ENCODE measurements at regions not wholly inside any gene's neighbourhood (a gene's known extent, or its start where the extent isn't known, plus 50 kb on each side); places are given as distances from the start of the nearest gene placed in this dataset.

GRCh38 chr21:32975811-32976431 lies 49.8 kb upstream of the OLIG2 start (continued):
- TF ChIP-seq, protein P1, sequence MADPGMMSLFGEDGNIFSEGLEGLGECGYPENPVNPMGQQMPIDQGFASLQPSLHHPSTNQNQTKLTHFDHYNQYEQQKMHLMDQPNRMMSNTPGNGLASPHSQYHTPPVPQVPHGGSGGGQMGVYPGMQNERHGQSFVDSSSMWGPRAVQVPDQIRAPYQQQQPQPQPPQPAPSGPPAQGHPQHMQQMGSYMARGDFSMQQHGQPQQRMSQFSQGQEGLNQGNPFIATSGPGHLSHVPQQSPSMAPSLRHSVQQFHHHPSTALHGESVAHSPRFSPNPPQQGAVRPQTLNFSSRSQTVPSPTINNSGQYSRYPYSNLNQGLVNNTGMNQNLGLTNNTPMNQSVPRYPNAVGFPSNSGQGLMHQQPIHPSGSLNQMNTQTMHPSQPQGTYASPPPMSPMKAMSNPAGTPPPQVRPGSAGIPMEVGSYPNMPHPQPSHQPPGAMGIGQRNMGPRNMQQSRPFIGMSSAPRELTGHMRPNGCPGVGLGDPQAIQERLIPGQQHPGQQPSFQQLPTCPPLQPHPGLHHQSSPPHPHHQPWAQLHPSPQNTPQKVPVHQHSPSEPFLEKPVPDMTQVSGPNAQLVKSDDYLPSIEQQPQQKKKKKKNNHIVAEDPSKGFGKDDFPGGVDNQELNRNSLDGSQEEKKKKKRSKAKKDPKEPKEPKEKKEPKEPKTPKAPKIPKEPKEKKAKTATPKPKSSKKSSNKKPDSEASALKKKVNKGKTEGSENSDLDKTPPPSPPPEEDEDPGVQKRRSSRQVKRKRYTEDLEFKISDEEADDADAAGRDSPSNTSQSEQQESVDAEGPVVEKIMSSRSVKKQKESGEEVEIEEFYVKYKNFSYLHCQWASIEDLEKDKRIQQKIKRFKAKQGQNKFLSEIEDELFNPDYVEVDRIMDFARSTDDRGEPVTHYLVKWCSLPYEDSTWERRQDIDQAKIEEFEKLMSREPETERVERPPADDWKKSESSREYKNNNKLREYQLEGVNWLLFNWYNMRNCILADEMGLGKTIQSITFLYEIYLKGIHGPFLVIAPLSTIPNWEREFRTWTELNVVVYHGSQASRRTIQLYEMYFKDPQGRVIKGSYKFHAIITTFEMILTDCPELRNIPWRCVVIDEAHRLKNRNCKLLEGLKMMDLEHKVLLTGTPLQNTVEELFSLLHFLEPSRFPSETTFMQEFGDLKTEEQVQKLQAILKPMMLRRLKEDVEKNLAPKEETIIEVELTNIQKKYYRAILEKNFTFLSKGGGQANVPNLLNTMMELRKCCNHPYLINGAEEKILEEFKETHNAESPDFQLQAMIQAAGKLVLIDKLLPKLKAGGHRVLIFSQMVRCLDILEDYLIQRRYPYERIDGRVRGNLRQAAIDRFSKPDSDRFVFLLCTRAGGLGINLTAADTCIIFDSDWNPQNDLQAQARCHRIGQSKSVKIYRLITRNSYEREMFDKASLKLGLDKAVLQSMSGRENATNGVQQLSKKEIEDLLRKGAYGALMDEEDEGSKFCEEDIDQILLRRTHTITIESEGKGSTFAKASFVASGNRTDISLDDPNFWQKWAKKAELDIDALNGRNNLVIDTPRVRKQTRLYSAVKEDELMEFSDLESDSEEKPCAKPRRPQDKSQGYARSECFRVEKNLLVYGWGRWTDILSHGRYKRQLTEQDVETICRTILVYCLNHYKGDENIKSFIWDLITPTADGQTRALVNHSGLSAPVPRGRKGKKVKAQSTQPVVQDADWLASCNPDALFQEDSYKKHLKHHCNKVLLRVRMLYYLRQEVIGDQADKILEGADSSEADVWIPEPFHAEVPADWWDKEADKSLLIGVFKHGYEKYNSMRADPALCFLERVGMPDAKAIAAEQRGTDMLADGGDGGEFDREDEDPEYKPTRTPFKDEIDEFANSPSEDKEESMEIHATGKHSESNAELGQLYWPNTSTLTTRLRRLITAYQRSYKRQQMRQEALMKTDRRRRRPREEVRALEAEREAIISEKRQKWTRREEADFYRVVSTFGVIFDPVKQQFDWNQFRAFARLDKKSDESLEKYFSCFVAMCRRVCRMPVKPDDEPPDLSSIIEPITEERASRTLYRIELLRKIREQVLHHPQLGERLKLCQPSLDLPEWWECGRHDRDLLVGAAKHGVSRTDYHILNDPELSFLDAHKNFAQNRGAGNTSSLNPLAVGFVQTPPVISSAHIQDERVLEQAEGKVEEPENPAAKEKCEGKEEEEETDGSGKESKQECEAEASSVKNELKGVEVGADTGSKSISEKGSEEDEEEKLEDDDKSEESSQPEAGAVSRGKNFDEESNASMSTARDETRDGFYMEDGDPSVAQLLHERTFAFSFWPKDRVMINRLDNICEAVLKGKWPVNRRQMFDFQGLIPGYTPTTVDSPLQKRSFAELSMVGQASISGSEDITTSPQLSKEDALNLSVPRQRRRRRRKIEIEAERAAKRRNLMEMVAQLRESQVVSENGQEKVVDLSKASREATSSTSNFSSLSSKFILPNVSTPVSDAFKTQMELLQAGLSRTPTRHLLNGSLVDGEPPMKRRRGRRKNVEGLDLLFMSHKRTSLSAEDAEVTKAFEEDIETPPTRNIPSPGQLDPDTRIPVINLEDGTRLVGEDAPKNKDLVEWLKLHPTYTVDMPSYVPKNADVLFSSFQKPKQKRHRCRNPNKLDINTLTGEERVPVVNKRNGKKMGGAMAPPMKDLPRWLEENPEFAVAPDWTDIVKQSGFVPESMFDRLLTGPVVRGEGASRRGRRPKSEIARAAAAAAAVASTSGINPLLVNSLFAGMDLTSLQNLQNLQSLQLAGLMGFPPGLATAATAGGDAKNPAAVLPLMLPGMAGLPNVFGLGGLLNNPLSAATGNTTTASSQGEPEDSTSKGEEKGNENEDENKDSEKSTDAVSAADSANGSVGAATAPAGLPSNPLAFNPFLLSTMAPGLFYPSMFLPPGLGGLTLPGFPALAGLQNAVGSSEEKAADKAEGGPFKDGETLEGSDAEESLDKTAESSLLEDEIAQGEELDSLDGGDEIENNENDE (IDR thresholded peaks at IDR 0.05; ENCODE audit: insufficient replicate concordance, low read length) = no peak
- TF ChIP-seq BACH1 (IDR thresholded peaks at IDR 0.05; ENCODE audit: low read length) (no peak), YY1 (IDR thresholded peaks at IDR 0.05; ENCODE audit: low read depth, low read length) (no peak), CEBPB (IDR thresholded peaks at IDR 0.05; ENCODE audit: low read depth, low read length) (no peak), ATF2 (IDR thresholded peaks at IDR 0.05; ENCODE audit: low read length) (no peak), TEAD4 (IDR thresholded peaks at IDR 0.05; ENCODE audit: low read depth, low read length) (no peak)
